ENCODE measurements at regions not wholly inside any gene's neighbourhood (a gene's known extent, or its start where the extent isn't known, plus 50 kb on each side); places are given as distances from the start of the nearest gene placed in this dataset.

DNA sequence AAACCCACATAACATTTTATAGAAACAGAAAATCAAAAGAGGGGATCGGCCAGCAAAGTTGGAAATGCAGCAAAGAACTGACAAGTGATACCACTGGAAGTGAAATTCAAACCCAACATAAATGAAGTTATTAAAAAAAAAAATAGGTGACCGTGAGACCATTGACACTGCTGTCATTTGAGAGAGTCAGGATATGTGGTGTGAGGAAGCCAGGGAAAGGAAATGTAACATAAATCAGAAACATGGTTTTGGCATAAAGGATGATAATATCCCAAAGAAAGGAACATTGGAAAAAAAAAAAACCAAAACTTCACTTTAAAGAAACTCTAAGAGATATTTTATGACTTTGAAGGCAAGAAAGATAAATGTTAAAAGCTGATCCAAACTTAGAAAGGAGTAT is 312.4 kb upstream of the PIK3R1 start:
- Histone ChIP-seq H3K9me2 (replicated peaks; ENCODE audit: insufficient read depth) (no peaks in the 10 kb centered on the region), H3K79me2 (no peaks in the 10 kb centered on the region), H2AFZ (no peak overlapping the region), H3K4me1 (ENCODE audit: insufficient read depth) (peaks cover 6% of the 10 kb centered on the region), H3K27ac (no peak overlapping the region), H3K4me3 (no peak overlapping the region), H3K27me3 (no peaks in the 10 kb centered on the region), H3K4me2 (no peak overlapping the region), H4K20me1 (ENCODE audit: insufficient read depth, poor library complexity, severe bottlenecking) (no peaks in the 10 kb centered on the region), H3K9me3 (ENCODE audit: low read depth) (no peaks in the 10 kb centered on the region), H3K36me3 (replicated peaks; ENCODE audit: insufficient read depth, low read depth) (no peaks in the 10 kb centered on the region)
- TF ChIP-seq EZH2phosphoT487 (IDR thresholded peaks at IDR 0.05; ENCODE audit: low read depth, severe bottlenecking, unreplicated experiment) (no peak), EZH2 (IDR thresholded peaks at IDR 0.05; ENCODE audit: borderline replicate concordance) (no peak)
- TF ChIP-seq, protein P1, sequence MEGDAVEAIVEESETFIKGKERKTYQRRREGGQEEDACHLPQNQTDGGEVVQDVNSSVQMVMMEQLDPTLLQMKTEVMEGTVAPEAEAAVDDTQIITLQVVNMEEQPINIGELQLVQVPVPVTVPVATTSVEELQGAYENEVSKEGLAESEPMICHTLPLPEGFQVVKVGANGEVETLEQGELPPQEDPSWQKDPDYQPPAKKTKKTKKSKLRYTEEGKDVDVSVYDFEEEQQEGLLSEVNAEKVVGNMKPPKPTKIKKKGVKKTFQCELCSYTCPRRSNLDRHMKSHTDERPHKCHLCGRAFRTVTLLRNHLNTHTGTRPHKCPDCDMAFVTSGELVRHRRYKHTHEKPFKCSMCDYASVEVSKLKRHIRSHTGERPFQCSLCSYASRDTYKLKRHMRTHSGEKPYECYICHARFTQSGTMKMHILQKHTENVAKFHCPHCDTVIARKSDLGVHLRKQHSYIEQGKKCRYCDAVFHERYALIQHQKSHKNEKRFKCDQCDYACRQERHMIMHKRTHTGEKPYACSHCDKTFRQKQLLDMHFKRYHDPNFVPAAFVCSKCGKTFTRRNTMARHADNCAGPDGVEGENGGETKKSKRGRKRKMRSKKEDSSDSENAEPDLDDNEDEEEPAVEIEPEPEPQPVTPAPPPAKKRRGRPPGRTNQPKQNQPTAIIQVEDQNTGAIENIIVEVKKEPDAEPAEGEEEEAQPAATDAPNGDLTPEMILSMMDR (IDR thresholded peaks at IDR 0.05; ENCODE audit: poor library complexity): no peak
- WGBS (ENCODE audit: low lambda C conversion rate, missing lambda C conversion rate): 68% methylated on average over 2 of the region's 2 CpGs
- no peak for DNase-seq (ENCODE audit: low spot score)

DNA sequence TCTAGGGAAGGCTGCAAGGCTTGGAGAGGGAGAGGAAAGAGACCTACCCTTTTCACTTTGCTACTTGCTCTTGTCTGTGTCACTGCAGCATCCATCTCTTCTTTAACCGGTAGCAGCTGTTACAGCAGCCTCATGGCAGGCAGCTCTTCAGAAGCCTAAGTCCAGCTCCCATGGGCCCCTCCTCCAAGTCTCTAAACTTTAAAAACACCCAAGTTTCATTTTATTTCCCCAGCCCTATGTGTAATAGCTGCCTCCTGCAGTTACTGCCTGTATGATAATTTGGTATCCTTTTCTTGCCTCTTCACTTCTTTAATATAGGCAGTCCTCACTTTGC is 313.1 kb upstream of the PIK3R1 start:
- no peak for DNase-seq (ENCODE audit: low spot score)
- Histone ChIP-seq H3K4me2 (no peak overlapping the region), H3K9me3 (ENCODE audit: low read depth) (no peaks in the 10 kb centered on the region), H3K27me3 (no peaks in the 10 kb centered on the region), H3K9me2 (replicated peaks; ENCODE audit: insufficient read depth) (no peaks in the 10 kb centered on the region), H2AFZ (no peak overlapping the region), H3K27ac (no peak overlapping the region), H4K20me1 (ENCODE audit: insufficient read depth, poor library complexity, severe bottlenecking) (no peaks in the 10 kb centered on the region), H3K4me1 (ENCODE audit: insufficient read depth) (peaks cover 7% of the 10 kb centered on the region), H3K79me2 (no peaks in the 10 kb centered on the region), H3K36me3 (replicated peaks; ENCODE audit: insufficient read depth, low read depth) (no peaks in the 10 kb centered on the region), H3K4me3 (no peak overlapping the region)
- TF ChIP-seq, protein P1 (IDR thresholded peaks at IDR 0.05; ENCODE audit: poor library complexity): no peak
- TF ChIP-seq EZH2phosphoT487 (IDR thresholded peaks at IDR 0.05; ENCODE audit: low read depth, severe bottlenecking, unreplicated experiment) (no peak), EZH2 (IDR thresholded peaks at IDR 0.05; ENCODE audit: borderline replicate concordance) (no peak)
- 79% methylated on average over 1 of the region's 1 CpG for WGBS (ENCODE audit: low lambda C conversion rate, missing lambda C conversion rate)

DNA sequence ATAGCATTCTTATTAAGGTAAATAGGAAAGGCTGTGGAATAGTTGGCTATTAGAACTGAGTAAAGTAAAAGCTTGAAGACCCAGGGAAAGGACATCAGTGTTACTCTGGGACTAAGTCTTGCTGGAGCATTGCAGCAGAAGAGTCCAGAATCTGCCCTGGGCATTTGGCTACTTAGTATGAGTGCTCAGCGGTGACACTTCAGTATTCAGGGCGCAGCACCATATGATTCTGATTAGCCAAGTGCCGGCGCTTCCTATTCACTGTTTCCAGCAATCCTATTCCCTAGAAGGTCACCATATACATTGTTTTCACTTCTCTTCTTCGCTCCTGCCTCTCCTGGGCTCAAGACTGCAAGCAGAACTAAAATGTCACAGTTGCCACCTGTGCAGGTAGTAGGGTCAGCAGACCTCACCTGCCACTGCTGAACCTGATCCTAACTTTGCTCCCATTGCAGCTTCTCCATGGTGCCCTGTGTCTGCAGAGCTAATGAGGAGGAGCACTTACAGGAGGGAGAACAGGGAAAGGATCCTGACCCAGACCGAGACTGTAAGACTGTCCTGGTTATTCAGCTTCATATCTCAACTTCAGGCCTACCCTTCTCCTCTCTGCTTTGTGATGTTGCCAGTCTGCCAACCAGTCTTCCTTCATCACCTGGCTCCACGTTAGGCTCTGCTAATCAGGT is 313.6 kb upstream of the PIK3R1 start:
- WGBS (ENCODE audit: low lambda C conversion rate, missing lambda C conversion rate): 83% methylated on average over 7 of the region's 7 CpGs
- no peak overlapping the region for H3K4me2 ChIP-seq
- no peak overlapping the region for H2AFZ ChIP-seq
- no peak for DNase-seq (ENCODE audit: low spot score)
- H3K9me3 ChIP-seq (ENCODE audit: low read depth): no peaks in the 10 kb centered on the region
- H3K9me2 ChIP-seq (replicated peaks; ENCODE audit: insufficient read depth): no peaks in the 10 kb centered on the region
- no peak overlapping the region for H3K4me3 ChIP-seq
- H4K20me1 ChIP-seq (ENCODE audit: insufficient read depth, poor library complexity, severe bottlenecking): no peaks in the 10 kb centered on the region
- no peaks in the 10 kb centered on the region for H3K36me3 ChIP-seq (replicated peaks; ENCODE audit: insufficient read depth, low read depth)
- no peak overlapping the region for H3K27ac ChIP-seq
- no peaks in the 10 kb centered on the region for H3K27me3 ChIP-seq
- peaks cover 12% of the 10 kb centered on the region for H3K4me1 ChIP-seq (ENCODE audit: insufficient read depth)
- TF ChIP-seq EZH2 (IDR thresholded peaks at IDR 0.05; ENCODE audit: borderline replicate concordance): no peak
- no peak for TF ChIP-seq EZH2phosphoT487 (IDR thresholded peaks at IDR 0.05; ENCODE audit: low read depth, severe bottlenecking, unreplicated experiment)
- TF ChIP-seq, protein P1 (IDR thresholded peaks at IDR 0.05; ENCODE audit: poor library complexity): no peak
- H3K79me2 ChIP-seq: no peaks in the 10 kb centered on the region

Measured in hepatocyte (in vitro differentiated cells).